Fibroblast of lung (primary cell): ENCODE measurements at regions not wholly inside any gene's neighbourhood (a gene's known extent, or its start where the extent isn't known, plus 50 kb on each side); places are given as distances from the start of the nearest gene placed in this dataset.

Source experiments
- DNase-seq, 2 donors: peaks; one replicate each; pipeline versions ENCODE4 v3.0.0 to v3.0.0-alpha.2; 2010; ENCODE audit warnings: low read depth in 2 of 2
- H2AFZ ChIP-seq: 2 replicates; pipeline ENCODE4 v1.5.1; 2012; ENCODE audit warnings: low read length, control low read depth, inconsistent platforms
- H3K27ac ChIP-seq: 2 replicates; pipeline ENCODE4 v1.5.1; 2011; ENCODE audit warnings: low read length, control low read depth; ENCODE audit not compliant: insufficient read depth
- H3K27me3 ChIP-seq: 2 replicates; pipeline ENCODE4 v1.5.1; 2011; ENCODE audit warnings: mild to moderate bottlenecking, low read length; ENCODE audit not compliant: control insufficient read depth, insufficient read depth
- H3K36me3 ChIP-seq: 2 replicates; pipeline ENCODE4 v1.5.1; 2011; ENCODE audit warnings: low read length; ENCODE audit not compliant: control insufficient read depth, insufficient read depth
- H3K4me1 ChIP-seq: 2 replicates; pipeline ENCODE4 v1.5.1; 2011; ENCODE audit warnings: low read length; ENCODE audit not compliant: control insufficient read depth, insufficient read depth; ENCODE audit errors: extremely low read depth
- H3K4me2 ChIP-seq: 2 replicates; pipeline ENCODE4 v1.5.1; 2011; ENCODE audit warnings: low read length, control low read depth; ENCODE audit not compliant: insufficient read depth; ENCODE audit errors: extremely low read depth
- H3K4me3 ChIP-seq, 4 experiments: fragments of 200-600 bp in 1 of 4; sonication (generic) in 1 of 4; replicated peaks in 1 of 4; 2 replicates each; pipeline ENCODE4 v1.5.1; 2011 to 2016; ENCODE audit warnings: low read length in 4 of 4, low read depth in 3 of 4, mild to moderate bottlenecking in 3 of 4, control low read depth in 2 of 4, inconsistent platforms in 1 of 4, mixed read lengths in 1 of 4; ENCODE audit not compliant: insufficient read depth in 1 of 4; ENCODE audit errors: control extremely low read depth in 1 of 4
- H3K79me2 ChIP-seq: 2 replicates; pipeline ENCODE4 v1.5.1; 2012; ENCODE audit warnings: mild to moderate bottlenecking, low read length, inconsistent platforms; ENCODE audit not compliant: control insufficient read depth, insufficient read depth
- H3K9ac ChIP-seq: 2 replicates; pipeline ENCODE4 v1.5.1; 2011; ENCODE audit warnings: mild to moderate bottlenecking, low read length, control low read depth; ENCODE audit not compliant: insufficient read depth
- H3K9me3 ChIP-seq: 2 replicates; pipeline ENCODE4 v1.5.1; 2012; ENCODE audit warnings: low read depth, low read length; ENCODE audit not compliant: control insufficient read depth, insufficient read depth
- H4K20me1 ChIP-seq: 2 replicates; pipeline ENCODE4 v1.5.1; 2011; ENCODE audit warnings: low read length; ENCODE audit not compliant: control insufficient read depth, insufficient read depth; ENCODE audit errors: extremely low read depth
- EZH2 ChIP-seq: IDR thresholded peaks from 2 replicates; pipeline ENCODE4 v1.5.1; 2012; ENCODE audit warnings: low read length, control low read depth, mild to moderate bottlenecking; ENCODE audit errors: missing control alignments
- TF ChIP-seq, protein P1 (sequence below), 2 donors: IDR thresholded peaks in 1 of 2; conservative IDR thresholded peaks in 1 of 2; 1 replicate in 1 of 2; 2 replicates in 1 of 2; pipeline ENCODE4 v1.5.1; 2011 to 2012; ENCODE audit warnings: low read length in 2 of 2, control low read depth in 1 of 2, inconsistent platforms in 1 of 2, low read depth in 1 of 2, mild to moderate bottlenecking in 1 of 2

- no peak overlapping the region for H2AFZ ChIP-seq
- H3K27ac ChIP-seq, result no peak overlapping the region
- H3K9me3 ChIP-seq, result no peaks in the 10 kb centered on the region
- no peak overlapping the region for H3K4me3 ChIP-seq
- H3K4me1 ChIP-seq, result peaks cover 3% of the 10 kb centered on the region
- DNase-seq, result no peak
- no peaks in the 10 kb centered on the region for H3K36me3 ChIP-seq
- no peak overlapping the region for H3K4me2 ChIP-seq
- H4K20me1 ChIP-seq, result no peaks in the 10 kb centered on the region
- TF ChIP-seq, protein P1, sequence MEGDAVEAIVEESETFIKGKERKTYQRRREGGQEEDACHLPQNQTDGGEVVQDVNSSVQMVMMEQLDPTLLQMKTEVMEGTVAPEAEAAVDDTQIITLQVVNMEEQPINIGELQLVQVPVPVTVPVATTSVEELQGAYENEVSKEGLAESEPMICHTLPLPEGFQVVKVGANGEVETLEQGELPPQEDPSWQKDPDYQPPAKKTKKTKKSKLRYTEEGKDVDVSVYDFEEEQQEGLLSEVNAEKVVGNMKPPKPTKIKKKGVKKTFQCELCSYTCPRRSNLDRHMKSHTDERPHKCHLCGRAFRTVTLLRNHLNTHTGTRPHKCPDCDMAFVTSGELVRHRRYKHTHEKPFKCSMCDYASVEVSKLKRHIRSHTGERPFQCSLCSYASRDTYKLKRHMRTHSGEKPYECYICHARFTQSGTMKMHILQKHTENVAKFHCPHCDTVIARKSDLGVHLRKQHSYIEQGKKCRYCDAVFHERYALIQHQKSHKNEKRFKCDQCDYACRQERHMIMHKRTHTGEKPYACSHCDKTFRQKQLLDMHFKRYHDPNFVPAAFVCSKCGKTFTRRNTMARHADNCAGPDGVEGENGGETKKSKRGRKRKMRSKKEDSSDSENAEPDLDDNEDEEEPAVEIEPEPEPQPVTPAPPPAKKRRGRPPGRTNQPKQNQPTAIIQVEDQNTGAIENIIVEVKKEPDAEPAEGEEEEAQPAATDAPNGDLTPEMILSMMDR (conservative IDR thresholded peaks at IDR 0.05 in 1 of 2, IDR thresholded peaks at IDR 0.05 in 1 of 2; ENCODE audit: low read depth in 1 of 2, low read length in 2 of 2), result no peak
- TF ChIP-seq EZH2, result no peak
- no peak overlapping the region for H3K9ac ChIP-seq
- H3K79me2 ChIP-seq, result no peaks in the 10 kb centered on the region
- no peaks in the 10 kb centered on the region for H3K27me3 ChIP-seq
Measured at GRCh38 chr6:21995318-21995717, 301.5 kb downstream of the PRL start.

DNA sequence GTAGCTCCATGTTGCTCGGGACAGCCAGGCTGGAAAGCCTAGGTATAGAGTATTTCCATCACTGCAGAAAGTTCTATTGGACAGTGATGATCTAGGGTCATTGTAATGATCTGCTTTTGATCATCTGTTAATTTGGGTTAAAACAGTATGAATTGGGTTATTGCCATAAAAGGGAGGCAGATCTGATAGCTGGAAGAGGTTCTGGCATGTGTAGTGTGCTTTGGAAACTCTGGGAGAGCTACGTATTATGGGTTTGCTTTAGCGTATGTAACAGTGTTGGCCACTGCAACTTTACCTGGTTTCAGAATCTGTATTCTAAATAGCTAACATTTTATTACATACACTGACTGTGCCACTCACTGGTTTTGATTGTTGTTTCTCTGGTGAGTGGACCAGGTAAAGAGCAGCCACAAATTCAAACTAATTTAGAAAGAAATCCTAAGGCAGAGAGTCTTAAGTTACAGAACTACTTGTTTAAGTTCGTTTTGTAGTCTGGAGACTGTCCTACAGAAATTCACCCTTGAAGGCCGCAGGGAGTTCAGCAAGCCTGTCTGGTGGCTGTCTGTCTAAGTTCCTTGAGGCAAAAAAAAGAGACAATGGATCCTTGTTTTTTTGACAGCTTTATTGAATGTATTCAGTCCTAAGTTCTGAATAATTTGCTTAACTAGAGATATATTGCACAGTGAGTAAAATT lies 300.3 kb downstream of the PRL start:
- Histone ChIP-seq H3K27me3 (no peaks in the 10 kb centered on the region), H3K4me1 (peaks cover 3% of the 10 kb centered on the region), H3K4me2 (no peak overlapping the region), H3K79me2 (no peaks in the 10 kb centered on the region), H2AFZ (no peak overlapping the region), H3K27ac (no peak overlapping the region), H3K9me3 (no peaks in the 10 kb centered on the region), H3K9ac (no peak overlapping the region), H3K36me3 (no peaks in the 10 kb centered on the region), H4K20me1 (no peaks in the 10 kb centered on the region), H3K4me3 (no peak overlapping the region)
- TF ChIP-seq EZH2, result no peak
- TF ChIP-seq, protein P1 (conservative IDR thresholded peaks at IDR 0.05 in 1 of 2, IDR thresholded peaks at IDR 0.05 in 1 of 2; ENCODE audit: low read depth in 1 of 2, low read length in 2 of 2), result no peak
- peak in 1 of 2 donors; percentile 68 for DNase-seq

- Histone ChIP-seq H3K9ac (no peak overlapping the region), H3K27ac (no peak overlapping the region), H3K4me2 (no peak overlapping the region)
Measured at GRCh38 chr6:21997119-21998037, 299.5 kb downstream of the PRL start.

More at GRCh38 chr6:21997119-21998037, 299.5 kb downstream of the PRL start:
- Histone ChIP-seq H3K9me3 (no peaks in the 10 kb centered on the region), H3K36me3 (no peaks in the 10 kb centered on the region), H4K20me1 (no peaks in the 10 kb centered on the region), H3K27me3 (no peaks in the 10 kb centered on the region), H2AFZ (no peak overlapping the region), H3K4me3 (no peak overlapping the region), H3K79me2 (no peaks in the 10 kb centered on the region), H3K4me1 (peaks cover 3% of the 10 kb centered on the region)
- peak in 1 of 2 donors; percentile 80 for DNase-seq
- no peak for TF ChIP-seq EZH2
- TF ChIP-seq, protein P1 (conservative IDR thresholded peaks at IDR 0.05 in 1 of 2, IDR thresholded peaks at IDR 0.05 in 1 of 2; ENCODE audit: low read depth in 1 of 2, low read length in 2 of 2), result no peak
